ENCODE measurements at regions not wholly inside any gene's neighbourhood (a gene's known extent, or its start where the extent isn't known, plus 50 kb on each side); places are given as distances from the start of the nearest gene placed in this dataset.

GRCh38 chr11:119829402-119829801 is 100.4 kb upstream of the NECTIN1 start:
- TF ChIP-seq CTCF (IDR thresholded peaks at IDR 0.05) (no peak), POLR2A (IDR thresholded peaks at IDR 0.05) (no peak), POLR2AphosphoS5 (IDR thresholded peaks at IDR 0.05) (no peak)
